IMR-90 (cell line): ENCODE measurements at regions not wholly inside any gene's neighbourhood (a gene's known extent, or its start where the extent isn't known, plus 50 kb on each side); places are given as distances from the start of the nearest gene placed in this dataset.

ENCODE experiments used
- ATAC-seq: fragments of 200-7000 bp; cut with Tn5 transposase; 2 replicates; pipeline ENCODE4 v1.9.1; 2020; ENCODE audit warnings: low read depth, mild to moderate bottlenecking, moderate library complexity
- BruUV-seq: library from RNA; stranded (reverse); fragments of 400-500 nt; replicated peaks from 2 replicates; lab custom pipeline; 2021; lab: Mats Ljungman, UMichigan
- CTCF ChIA-PET: fragments of 300-600 bp; formaldehyde crosslinking; extraction: SDS; loops from one replicate; lab custom pipeline; 2021; ENCODE audit warnings: antibody characterized with exemption; lab: Yijun Ruan, JAX
- POLR2A ChIA-PET: fragments of 300-600 bp; sonication (Branson Sonifier 250); formaldehyde crosslinking; loops from one replicate; lab custom pipeline; 2022; ENCODE audit warnings: antibody characterized with exemption; ENCODE audit not compliant: unreplicated experiment; lab: Charles Lee
- DNase-seq: peaks from one replicate; pipeline ENCODE4 v3.0.0; 2013
- H2AFZ ChIP-seq: replicated peaks from 2 replicates; pipeline ENCODE3; 2013; ENCODE audit warnings: low read length, mild to moderate bottlenecking; ENCODE audit not compliant: poor library complexity
- H2AK5ac ChIP-seq: 2 replicates; pipeline ENCODE4 v1.6.1; 2013; ENCODE audit warnings: low read depth, low read length, inconsistent platforms
- H2AK9ac ChIP-seq: replicated peaks from 2 replicates; pipeline ENCODE3; 2013; ENCODE audit warnings: mild to moderate bottlenecking, low read depth, low read length, moderate library complexity; ENCODE audit not compliant: poor library complexity
- H2BK120ac ChIP-seq: 2 replicates; pipeline ENCODE4 v1.6.1; 2013; ENCODE audit warnings: low read depth, low read length, inconsistent platforms
- H2BK15ac ChIP-seq: 3 replicates; pipeline ENCODE4 v1.6.1; 2013; ENCODE audit warnings: low read depth, low read length, inconsistent platforms
- H2BK20ac ChIP-seq: 2 replicates; pipeline ENCODE4 v1.6.1; 2013; ENCODE audit warnings: low read depth, mild to moderate bottlenecking, inconsistent platforms, low read length, moderate library complexity
- H2BK5ac ChIP-seq: 2 replicates; pipeline ENCODE4 v1.6.1; 2013; ENCODE audit warnings: mild to moderate bottlenecking, low read depth, low read length, inconsistent platforms; ENCODE audit not compliant: poor library complexity, severe bottlenecking
- H3K14ac ChIP-seq: replicated peaks from 2 replicates; pipeline ENCODE4 v1.6.1; 2013; ENCODE audit warnings: low read depth, low read length, inconsistent platforms
- H3K18ac ChIP-seq: 2 replicates; pipeline ENCODE4 v1.6.1; 2013; ENCODE audit warnings: low read depth, low read length, control low read depth
- H3K23ac ChIP-seq: 2 replicates; pipeline ENCODE4 v1.6.1; 2013; ENCODE audit warnings: low read depth, low read length, inconsistent platforms
- H3K27ac ChIP-seq: 2 replicates; pipeline ENCODE4 v1.5.1; 2013; ENCODE audit warnings: mild to moderate bottlenecking, control low read depth, low read length; ENCODE audit not compliant: insufficient read depth
- H3K27me3 ChIP-seq: 2 replicates; pipeline ENCODE4 v1.6.1; 2013; ENCODE audit warnings: low read length; ENCODE audit not compliant: control insufficient read depth, insufficient read depth
- H3K36me3 ChIP-seq: 2 replicates; pipeline ENCODE4 v1.6.1; 2013; ENCODE audit warnings: low read length, mixed read lengths; ENCODE audit not compliant: control insufficient read depth, insufficient read depth
- H3K4ac ChIP-seq: 2 replicates; pipeline ENCODE4 v1.6.1; 2013; ENCODE audit warnings: low read depth, low read length, inconsistent platforms
- H3K4me1 ChIP-seq: 2 replicates; pipeline ENCODE4 v1.6.1; 2013; ENCODE audit warnings: low read length, mixed read lengths; ENCODE audit not compliant: control insufficient read depth, insufficient read depth
- H3K4me2 ChIP-seq: 2 replicates; pipeline ENCODE4 v1.6.1; 2013; ENCODE audit warnings: low read depth, mild to moderate bottlenecking, control low read depth, low read length, moderate library complexity
- H3K4me3 ChIP-seq: 2 replicates; pipeline ENCODE4 v1.5.1; 2013; ENCODE audit warnings: low read depth, mild to moderate bottlenecking, control low read depth, low read length, moderate library complexity; ENCODE audit not compliant: insufficient read depth
- H3K56ac ChIP-seq: 2 replicates; pipeline ENCODE4 v1.6.1; 2013; ENCODE audit warnings: low read length, inconsistent platforms; ENCODE audit not compliant: insufficient read depth; ENCODE audit errors: extremely low read depth
- H3K79me1 ChIP-seq, 2 experiments: 2 replicates each; pipeline ENCODE4 v1.6.1; 2013; ENCODE audit warnings: low read length in 2 of 2, inconsistent platforms in 1 of 2, low read depth in 1 of 2
- H3K9ac ChIP-seq: 2 replicates; pipeline ENCODE4 v1.6.1; 2013; ENCODE audit warnings: low read depth, low read length, control low read depth
- H3K9me1 ChIP-seq: 2 replicates; pipeline ENCODE4 v1.6.1; 2013; ENCODE audit warnings: low read length, inconsistent platforms; ENCODE audit not compliant: insufficient read depth
- H3K9me3 ChIP-seq: 2 replicates; pipeline ENCODE4 v1.6.1; 2013; ENCODE audit warnings: low read length; ENCODE audit not compliant: control insufficient read depth, insufficient read depth
- H4K20me1 ChIP-seq: 2 replicates; pipeline ENCODE4 v1.6.1; 2013; ENCODE audit warnings: low read length, inconsistent platforms; ENCODE audit not compliant: insufficient read depth
- H4K5ac ChIP-seq: 2 replicates; pipeline ENCODE4 v1.6.1; 2013; ENCODE audit warnings: mild to moderate bottlenecking, low read depth, low read length, control low read depth
- H4K8ac ChIP-seq, 2 experiments: 2 replicates each; pipeline ENCODE4 v1.6.1; 2013; ENCODE audit warnings: low read depth in 2 of 2, low read length in 2 of 2, control low read depth in 1 of 2, inconsistent platforms in 1 of 2
- H4K91ac ChIP-seq: 2 replicates; pipeline ENCODE4 v1.6.1; 2013; ENCODE audit warnings: low read depth, low read length, inconsistent platforms; ENCODE audit not compliant: insufficient read depth
- CEBPB ChIP-seq: IDR thresholded peaks from 2 replicates; pipeline ENCODE4 v1.6.1; 2012; ENCODE audit warnings: low read depth, low read length, improper control_type of control experiment
- CHD1 ChIP-seq: IDR thresholded peaks from 2 replicates; pipeline ENCODE4 v1.6.1; 2012; ENCODE audit warnings: low read depth, low read length, improper control_type of control experiment
- CTCF ChIP-seq: conservative IDR thresholded peaks from 2 replicates; pipeline ENCODE4 v1.5.1; 2012; ENCODE audit warnings: mild to moderate bottlenecking, low read depth, low read length, improper control_type of control experiment
- ELK1 ChIP-seq: fragments of 150-350 bp; IDR thresholded peaks from 2 replicates; pipeline ENCODE4 v1.6.1; 2016; ENCODE audit warnings: low read depth, mild to moderate bottlenecking, low read length, moderate library complexity, borderline replicate concordance
- FOS ChIP-seq: fragments of 150-350 bp; IDR thresholded peaks from 2 replicates; pipeline ENCODE4 v1.6.1; 2016; ENCODE audit warnings: low read depth, low read length
- MAFK ChIP-seq: IDR thresholded peaks from 2 replicates; pipeline ENCODE4 v1.6.1; 2012; ENCODE audit warnings: low read depth, low read length, improper control_type of control experiment
- MAZ ChIP-seq: IDR thresholded peaks from 2 replicates; pipeline ENCODE4 v1.6.1; 2012; ENCODE audit warnings: low read depth, mild to moderate bottlenecking, low read length, improper control_type of control experiment, moderate library complexity, borderline replicate concordance
- MXI1 ChIP-seq: IDR thresholded peaks from 2 replicates; pipeline ENCODE4 v1.6.1; 2012; ENCODE audit warnings: low read depth, mild to moderate bottlenecking, low read length, moderate library complexity, borderline replicate concordance
- NFE2L2 ChIP-seq: fragments of 150-350 bp; IDR thresholded peaks from 2 replicates; pipeline ENCODE4 v1.6.1; 2016; ENCODE audit warnings: low read depth, mild to moderate bottlenecking, low read length
- POLR2A ChIP-seq: IDR thresholded peaks from 2 replicates; pipeline ENCODE4 v1.6.1; 2012; ENCODE audit warnings: mild to moderate bottlenecking, low read depth, low read length
- RAD21 ChIP-seq: IDR thresholded peaks from 2 replicates; pipeline ENCODE4 v1.6.1; 2012; ENCODE audit warnings: low read length, improper control_type of control experiment
- RCOR1 ChIP-seq: IDR thresholded peaks from 2 replicates; pipeline ENCODE4 v1.6.1; 2012; ENCODE audit warnings: mild to moderate bottlenecking, low read length, improper control_type of control experiment; ENCODE audit not compliant: insufficient replicate concordance
- RFX5 ChIP-seq: IDR thresholded peaks from 2 replicates; pipeline ENCODE4 v1.8.0; 2012; ENCODE audit warnings: low read depth, mild to moderate bottlenecking, low read length, moderate library complexity
- SMC3 ChIP-seq: fragments of 150-350 bp; IDR thresholded peaks from 2 replicates; pipeline ENCODE4 v1.6.1; 2016; ENCODE audit warnings: low read depth, mild to moderate bottlenecking, antibody characterized with exemption, low read length, moderate library complexity
- WGBS, 2 experiments: methylation state at CpG; one replicate each; pipeline versions ENCODE4 v1.1.5 to v1.1.7; 2013; ENCODE audit warnings: missing lambda C conversion rate in 2 of 2; ENCODE audit not compliant: insufficient read length in 1 of 2; ENCODE audit errors: extremely low coverage in 2 of 2; 5-methylcytosine and 5-hydroxymethylcytosine counted together
- dilution Hi-C: fragments of 300-500 bp; cut with HindIII; formaldehyde crosslinking; loops from one replicate; pipeline ENCODE4 v1.14.3; 2018; ENCODE audit warnings: low sequenced_read_pairs; ENCODE audit not compliant: unreplicated experiment
- in situ Hi-C: fragments of 300-500 bp; cut with MboI; formaldehyde crosslinking; loops from 3 replicates; pipeline ENCODE4 v1.14.3; 2019; ENCODE audit warnings: low sequenced_read_pairs, inconsistent platforms, mixed read lengths
- intact Hi-C: fragments of 100-400 bp; cut with micrococcal nuclease; formaldehyde crosslinking; loops from 2 replicates; pipeline ENCODE4 v1.10.0; 2022
- TF ChIP-seq, protein P1 (sequence below): fragments of 150-350 bp; IDR thresholded peaks from 2 replicates; pipeline ENCODE4 v1.6.1; 2017; ENCODE audit warnings: mild to moderate bottlenecking, antibody characterized with exemption, low read length, low read depth

- Histone ChIP-seq H3K18ac (no peak overlapping the region), H3K4me2 (no peak overlapping the region), H3K23ac (no peak overlapping the region), H3K14ac (no peak overlapping the region), H2AK5ac (no peak overlapping the region), H3K56ac (no peak overlapping the region), H3K4ac (no peak overlapping the region), H3K9me3 (peaks cover 8% of the 10 kb centered on the region), H3K4me3 (no peak overlapping the region), H2BK20ac (no peak overlapping the region), H4K8ac (no peak overlapping the region), H3K79me1 (no peaks in the 10 kb centered on the region), H2AFZ (no peak overlapping the region), H2BK15ac (no peak overlapping the region), H3K27me3 (no peaks in the 10 kb centered on the region), H4K91ac (no peak overlapping the region), H2BK120ac (no peak overlapping the region), H4K5ac (no peak overlapping the region), H4K20me1 (no peaks in the 10 kb centered on the region), H2AK9ac (no peak overlapping the region), H2BK5ac (no peak overlapping the region), H3K9ac (no peak overlapping the region), H3K9me1 (no peaks in the 10 kb centered on the region), H3K4me1 (no peaks in the 10 kb centered on the region), H3K36me3 (no peaks in the 10 kb centered on the region), H3K27ac (no peak overlapping the region)
- ChIA-PET CTCF (no interaction called here), POLR2A (no interaction called here)
- BruUV-seq = no TSS peak
- dilution Hi-C loops = no loop called here
- TF ChIP-seq RFX5 (no peak), MAZ (no peak), CEBPB (no peak), ELK1 (no peak), SMC3 (no peak), MXI1 (no peak), POLR2A (no peak), CTCF (no peak), RCOR1 (no peak), NFE2L2 (no peak), MAFK (no peak), RAD21 (no peak), CHD1 (no peak), FOS (no peak)
- TF ChIP-seq, protein P1, sequence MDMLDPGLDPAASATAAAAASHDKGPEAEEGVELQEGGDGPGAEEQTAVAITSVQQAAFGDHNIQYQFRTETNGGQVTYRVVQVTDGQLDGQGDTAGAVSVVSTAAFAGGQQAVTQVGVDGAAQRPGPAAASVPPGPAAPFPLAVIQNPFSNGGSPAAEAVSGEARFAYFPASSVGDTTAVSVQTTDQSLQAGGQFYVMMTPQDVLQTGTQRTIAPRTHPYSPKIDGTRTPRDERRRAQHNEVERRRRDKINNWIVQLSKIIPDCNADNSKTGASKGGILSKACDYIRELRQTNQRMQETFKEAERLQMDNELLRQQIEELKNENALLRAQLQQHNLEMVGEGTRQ = no peak
- no peak for DNase-seq
- in situ Hi-C loops = no loop called here
- WGBS, 2 experiments = no CpG with 5 or more reads among the region's 3 CpGs
- ATAC-seq = no peak
- intact Hi-C loops = no loop called here
These were observed 479.2 kb downstream of the RMST start for GRCh38 chr12:97941686-97942354.
